ENCODE measurements at regions not wholly inside any gene's neighbourhood (a gene's known extent, or its start where the extent isn't known, plus 50 kb on each side); places are given as distances from the start of the nearest gene placed in this dataset.

DNA sequence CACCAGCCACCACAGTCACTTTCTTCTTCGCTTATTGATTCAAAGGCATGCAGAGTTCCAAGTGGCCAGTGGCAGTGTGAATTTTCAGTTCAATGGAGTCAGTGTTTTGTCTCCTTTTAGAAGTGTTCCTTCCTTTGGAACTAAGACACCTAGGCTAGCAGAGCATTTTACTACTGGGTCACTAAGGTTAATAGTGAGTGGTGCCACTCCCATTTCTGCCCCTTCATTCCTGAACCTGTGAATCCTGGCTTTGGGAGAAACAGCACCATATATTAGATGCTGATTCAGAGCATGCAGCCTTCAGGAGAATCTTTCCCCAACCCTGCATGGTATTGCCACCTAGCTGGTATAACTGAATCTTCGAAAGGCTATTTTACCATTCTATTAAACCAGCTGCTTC is 312.7 kb downstream of the HRH4 start:
- FAIRE-seq (no peak), DNase-seq (ENCODE audit: insufficient read length) (no peak)
- TF ChIP-seq POLR2AphosphoS5 (IDR thresholded peaks at IDR 0.05; ENCODE audit: low read depth, low read length) (no peak), TAF1 (IDR thresholded peaks at IDR 0.05; ENCODE audit: borderline replicate concordance, low read depth, low read length) (no peak)

DNA sequence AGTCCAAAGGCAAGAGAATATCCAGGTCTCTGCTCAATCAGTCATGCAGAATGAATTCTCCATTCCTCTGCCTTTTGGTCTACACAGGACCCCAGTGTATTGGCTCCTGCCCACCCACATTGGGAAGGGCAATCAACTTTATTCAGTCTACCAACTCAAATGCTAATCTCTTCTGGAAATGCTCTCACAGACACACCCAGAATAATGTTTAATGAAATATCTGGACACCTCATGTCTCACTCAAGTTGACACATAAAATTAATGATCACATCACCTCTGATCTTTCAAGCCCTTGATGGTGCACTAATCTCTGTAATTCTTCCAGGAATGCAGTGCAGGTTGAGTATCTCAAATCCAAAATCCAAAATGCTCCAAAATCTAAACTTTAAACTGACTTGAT is 315.6 kb downstream of the HRH4 start:
- FAIRE-seq: no peak

DNA sequence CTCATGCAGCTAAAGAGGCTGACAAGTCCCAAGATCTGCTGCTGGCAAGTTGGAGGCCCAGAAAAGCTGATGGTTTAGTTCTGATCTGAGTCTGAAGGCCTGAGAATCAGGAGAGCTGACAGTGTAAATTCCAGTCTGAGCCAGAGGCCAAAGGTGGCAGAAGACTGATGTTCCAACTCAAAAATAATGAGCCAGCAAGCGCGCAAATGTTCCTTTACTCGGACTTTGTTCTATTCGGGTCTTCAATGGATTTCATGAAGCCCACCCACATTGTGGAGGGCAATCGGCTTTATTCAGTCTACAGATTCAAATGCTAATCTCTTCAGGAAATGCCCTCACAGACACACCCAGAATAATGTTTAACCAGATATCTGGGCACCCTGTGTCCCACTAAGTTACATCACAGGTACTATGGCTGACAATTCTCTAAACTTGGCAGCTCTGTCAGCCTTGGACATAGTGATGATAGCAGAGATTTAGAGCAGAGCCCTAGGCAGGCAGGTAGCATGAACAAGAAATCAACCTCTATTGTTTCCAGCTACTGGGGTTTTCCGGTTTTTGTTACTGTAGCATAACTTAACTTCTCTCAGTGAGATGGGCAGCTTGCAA is 318.5 kb downstream of the HRH4 start:
- no peak for TF ChIP-seq POLR2A (IDR thresholded peaks at IDR 0.05; ENCODE audit: low read depth, low read length)
- TF ChIP-seq TAF1 (IDR thresholded peaks at IDR 0.05; ENCODE audit: borderline replicate concordance, low read depth, low read length): no peak
- TF ChIP-seq POLR2AphosphoS5 (IDR thresholded peaks at IDR 0.05; ENCODE audit: low read depth, low read length): no peak
- FAIRE-seq: no peak
- no peak for DNase-seq (ENCODE audit: insufficient read length)

More for the DNA sequence above, 315.6 kb downstream of the HRH4 start:
- TF ChIP-seq POLR2A (IDR thresholded peaks at IDR 0.05; ENCODE audit: low read depth, low read length): no peak
- TF ChIP-seq TAF1 (IDR thresholded peaks at IDR 0.05; ENCODE audit: borderline replicate concordance, low read depth, low read length): no peak
- DNase-seq (ENCODE audit: insufficient read length): no peak

DNA sequence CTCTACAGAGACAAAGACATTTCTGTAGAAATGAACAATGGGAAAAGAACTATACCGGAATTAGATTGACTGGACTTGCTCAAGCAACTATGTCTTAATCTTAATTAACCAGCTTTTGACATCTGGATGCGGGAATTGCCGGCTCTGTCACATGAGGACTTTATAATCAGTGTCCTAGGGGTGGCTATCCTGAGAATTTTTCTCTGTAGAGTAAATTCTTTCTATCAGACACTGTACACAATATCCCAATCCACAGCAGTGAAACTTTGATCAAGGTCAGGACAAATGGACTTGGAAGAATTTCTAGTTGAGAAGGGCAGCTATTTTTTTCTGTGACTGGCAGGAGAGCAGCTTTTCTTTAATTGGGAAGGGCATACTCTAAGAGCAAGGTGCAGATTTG is 322.1 kb downstream of the HRH4 start:
- DNase-seq (ENCODE audit: insufficient read length) (no peak), FAIRE-seq (no peak)
- no peak for TF ChIP-seq TAF1 (IDR thresholded peaks at IDR 0.05; ENCODE audit: borderline replicate concordance, low read depth, low read length)
- no peak for TF ChIP-seq POLR2AphosphoS5 (IDR thresholded peaks at IDR 0.05; ENCODE audit: low read depth, low read length)
- TF ChIP-seq POLR2A (IDR thresholded peaks at IDR 0.05; ENCODE audit: low read depth, low read length): no peak

DNA sequence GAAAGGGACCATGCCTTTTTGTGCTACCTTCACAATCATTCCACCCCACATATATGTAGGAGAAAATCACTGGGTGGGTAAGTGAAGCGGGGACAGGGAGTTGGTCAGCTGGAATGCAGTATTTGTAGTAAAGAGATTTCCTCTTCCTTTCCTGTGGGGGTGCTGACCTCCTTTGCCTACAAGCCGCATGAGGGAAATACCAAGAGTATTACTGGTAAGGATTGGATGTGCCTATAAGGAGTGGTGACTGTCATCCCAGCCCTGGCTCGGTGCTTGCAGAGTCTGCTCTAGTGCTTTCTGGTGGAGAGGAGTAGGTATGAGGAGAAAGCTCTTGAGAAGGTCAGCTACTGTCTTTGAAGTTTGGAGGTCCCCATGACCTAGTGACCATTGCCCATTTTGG is 324.6 kb downstream of the HRH4 start:
- DNase-seq (ENCODE audit: insufficient read length) (no peak), FAIRE-seq (no peak)
- TF ChIP-seq TAF1 (IDR thresholded peaks at IDR 0.05; ENCODE audit: borderline replicate concordance, low read depth, low read length): no peak
- TF ChIP-seq POLR2A (IDR thresholded peaks at IDR 0.05; ENCODE audit: low read depth, low read length): no peak

DNA sequence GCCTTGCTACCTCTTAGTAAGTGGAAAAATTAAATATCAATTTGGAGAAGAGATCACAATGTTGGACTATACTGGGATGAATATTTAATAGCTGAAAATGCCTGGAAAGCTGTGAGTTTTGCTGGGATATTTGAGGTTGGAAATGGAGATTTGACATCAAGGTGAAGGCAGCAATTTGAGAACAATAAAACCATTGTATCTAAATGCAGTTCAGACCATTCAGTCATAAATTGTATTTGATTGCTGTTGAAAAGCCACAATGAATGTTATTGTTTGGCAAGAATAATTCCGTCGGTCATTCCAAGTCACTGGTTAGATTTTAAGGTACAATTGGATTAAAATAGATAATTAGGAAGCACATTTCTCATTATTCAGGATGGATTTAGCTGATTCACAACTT is 325.6 kb downstream of the HRH4 start:
- TF ChIP-seq POLR2A (IDR thresholded peaks at IDR 0.05; ENCODE audit: low read depth, low read length): no peak
- TF ChIP-seq TAF1 (IDR thresholded peaks at IDR 0.05; ENCODE audit: borderline replicate concordance, low read depth, low read length): no peak
- TF ChIP-seq POLR2AphosphoS5 (IDR thresholded peaks at IDR 0.05; ENCODE audit: low read depth, low read length): no peak
- FAIRE-seq (no peak), DNase-seq (ENCODE audit: insufficient read length) (no peak)

DNA sequence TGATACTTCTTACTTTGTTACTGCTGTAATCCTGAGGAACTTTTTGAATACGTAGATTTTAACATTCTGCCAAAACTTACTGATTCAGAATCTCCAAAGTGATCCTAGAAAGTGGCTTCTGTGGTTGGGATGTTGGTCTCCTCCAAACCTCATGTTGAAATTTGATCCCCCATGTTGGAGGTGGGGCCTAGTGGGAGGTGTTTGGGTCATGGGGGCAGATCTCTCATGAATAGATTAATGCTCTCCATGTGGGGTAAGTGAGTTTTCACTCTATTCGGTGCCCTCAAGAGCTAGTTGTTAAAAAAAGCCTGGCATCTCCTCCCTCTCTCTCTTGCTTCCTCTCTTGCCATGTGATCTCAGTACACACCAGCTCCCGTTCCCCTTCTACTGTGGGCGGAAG is 329.9 kb downstream of the HRH4 start:
- FAIRE-seq: no peak
- TF ChIP-seq POLR2A (IDR thresholded peaks at IDR 0.05; ENCODE audit: low read depth, low read length) (no peak), TAF1 (IDR thresholded peaks at IDR 0.05; ENCODE audit: borderline replicate concordance, low read depth, low read length) (no peak)
- DNase-seq (ENCODE audit: insufficient read length): no peak

DNA sequence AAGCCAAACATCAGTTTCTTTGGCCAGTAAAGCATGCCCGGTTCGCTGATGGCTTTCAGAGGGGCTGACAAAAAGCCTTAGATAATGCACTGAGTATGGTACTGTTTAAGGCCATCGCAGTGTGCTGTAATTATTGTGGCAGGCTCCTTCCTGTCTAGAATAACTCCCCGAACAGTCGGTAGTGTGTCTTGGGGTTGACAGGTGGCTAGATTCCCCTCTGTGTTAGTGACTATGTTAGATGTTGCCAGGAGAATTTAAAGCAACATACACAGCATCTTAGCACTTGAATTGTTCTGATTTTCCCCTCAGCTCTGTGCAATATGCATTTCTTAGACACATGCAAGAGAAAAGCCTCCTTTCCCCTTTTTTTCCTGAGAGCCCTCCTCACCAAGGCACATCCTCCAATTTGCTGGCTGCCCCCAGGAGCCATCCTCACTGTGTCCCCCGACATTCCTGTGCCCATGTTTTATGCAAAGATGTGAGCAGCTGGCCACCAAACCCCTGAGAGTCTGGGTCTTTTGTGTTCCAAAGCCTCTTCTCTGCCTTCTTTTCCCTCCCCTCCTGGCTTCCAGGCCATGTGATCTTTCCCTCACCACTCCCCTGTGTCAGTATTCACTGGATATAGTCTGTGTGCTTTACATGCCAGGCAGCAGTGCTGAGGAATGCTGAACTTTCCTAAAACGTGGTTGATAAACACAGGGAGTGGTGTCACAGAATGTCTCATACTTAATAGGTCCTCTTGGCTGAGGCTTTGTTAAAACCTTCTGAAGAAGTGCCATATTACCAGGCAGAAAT is 331.5 kb downstream of the HRH4 start:
- DNase-seq (ENCODE audit: insufficient read length) (no peak), FAIRE-seq (no peak)
- TF ChIP-seq TAF1 (IDR thresholded peaks at IDR 0.05; ENCODE audit: borderline replicate concordance, low read depth, low read length): no peak
- no peak for TF ChIP-seq POLR2A (IDR thresholded peaks at IDR 0.05; ENCODE audit: low read depth, low read length)
- no peak for TF ChIP-seq POLR2AphosphoS5 (IDR thresholded peaks at IDR 0.05; ENCODE audit: low read depth, low read length)

DNA sequence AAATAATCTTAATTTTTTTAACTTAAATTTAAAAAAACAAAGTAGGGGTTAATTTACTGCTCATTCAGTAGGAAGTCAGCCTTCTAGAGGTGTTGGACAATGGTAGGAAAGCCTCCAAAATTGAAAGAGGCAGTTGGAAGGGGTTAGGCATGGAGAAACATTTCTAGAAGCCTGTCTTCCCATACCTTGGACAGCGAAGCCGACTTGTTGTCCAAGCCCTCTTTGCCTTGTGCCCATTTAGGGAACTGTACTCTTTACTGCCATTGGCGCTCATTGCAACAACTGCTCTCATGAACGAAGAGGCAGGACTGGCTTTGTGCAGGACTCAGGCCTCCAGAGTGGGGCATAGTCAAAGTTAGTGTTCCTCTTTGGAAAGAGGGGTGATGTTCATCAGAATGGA is 333.3 kb downstream of the HRH4 start:
- DNase-seq (ENCODE audit: insufficient read length) (no peak), FAIRE-seq (no peak)
- TF ChIP-seq TAF1 (IDR thresholded peaks at IDR 0.05; ENCODE audit: borderline replicate concordance, low read depth, low read length) (no peak), POLR2A (IDR thresholded peaks at IDR 0.05; ENCODE audit: low read depth, low read length) (no peak), POLR2AphosphoS5 (IDR thresholded peaks at IDR 0.05; ENCODE audit: low read depth, low read length) (no peak)

DNA sequence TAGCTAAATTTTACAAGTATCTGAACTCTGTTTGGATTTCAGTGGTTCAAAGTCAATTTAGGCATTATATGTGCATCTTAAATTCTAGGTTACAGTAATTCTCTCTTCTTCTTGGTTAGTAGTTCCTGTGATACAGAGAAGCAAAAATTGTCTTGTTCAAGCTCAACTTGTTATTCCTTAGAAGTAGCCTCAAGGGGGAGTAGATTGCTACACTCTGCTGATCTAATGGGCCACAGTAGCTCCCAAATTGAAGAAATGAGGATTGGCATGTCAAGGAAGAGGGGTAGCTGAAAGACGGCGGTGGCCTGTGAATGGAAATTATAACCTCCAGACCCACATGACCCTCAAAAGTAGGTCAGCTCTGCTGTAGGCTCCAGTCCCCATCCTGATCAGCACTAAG is 334.7 kb downstream of the HRH4 start:
- DNase-seq (ENCODE audit: insufficient read length) (no peak), FAIRE-seq (no peak)
- TF ChIP-seq POLR2AphosphoS5 (IDR thresholded peaks at IDR 0.05; ENCODE audit: low read depth, low read length): no peak
- TF ChIP-seq POLR2A (IDR thresholded peaks at IDR 0.05; ENCODE audit: low read depth, low read length): no peak
- TF ChIP-seq TAF1 (IDR thresholded peaks at IDR 0.05; ENCODE audit: borderline replicate concordance, low read depth, low read length): no peak

DNA sequence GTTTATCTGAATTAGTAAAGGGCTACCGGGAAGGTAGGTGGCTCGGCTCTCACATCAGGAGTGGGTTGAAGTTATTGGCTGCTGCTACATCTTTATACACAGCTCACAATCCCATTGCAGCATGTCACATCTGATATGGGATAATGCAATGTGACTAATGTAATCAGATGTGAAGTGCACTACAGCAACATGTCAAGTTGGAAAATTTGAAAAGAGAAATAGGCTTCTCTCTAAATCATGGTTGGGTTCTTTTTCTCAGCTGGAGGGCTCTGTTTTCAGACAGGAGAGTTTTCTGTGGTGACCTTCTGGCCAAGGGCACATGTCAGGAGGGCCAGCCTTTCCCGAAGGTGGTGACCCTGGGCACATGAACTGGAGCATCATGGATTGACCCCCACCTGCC is 337.5 kb downstream of the HRH4 start:
- TF ChIP-seq POLR2AphosphoS5 (IDR thresholded peaks at IDR 0.05; ENCODE audit: low read depth, low read length): no peak
- no peak for TF ChIP-seq TAF1 (IDR thresholded peaks at IDR 0.05; ENCODE audit: borderline replicate concordance, low read depth, low read length)
- no peak for TF ChIP-seq POLR2A (IDR thresholded peaks at IDR 0.05; ENCODE audit: low read depth, low read length)
- FAIRE-seq (no peak), DNase-seq (ENCODE audit: insufficient read length) (no peak)

DNA sequence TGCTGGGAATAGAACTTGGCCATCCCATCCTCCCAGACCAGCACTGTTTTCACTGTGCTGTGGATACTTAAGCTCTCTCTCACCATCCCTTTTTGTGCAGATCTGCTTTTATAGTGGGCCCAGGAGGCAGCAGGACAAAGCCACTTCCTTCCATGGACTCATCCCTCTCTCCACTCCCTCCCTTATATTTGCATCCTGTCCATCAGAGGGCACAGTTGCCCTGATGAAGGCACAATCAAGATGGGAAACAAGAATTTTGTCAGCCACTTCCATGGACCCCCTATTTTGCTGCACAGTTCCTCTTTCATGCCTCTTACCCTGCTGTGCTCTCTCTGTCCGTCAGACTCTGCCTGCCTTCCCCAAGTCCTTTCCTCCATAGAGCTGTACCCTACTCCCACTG is 338.7 kb downstream of the HRH4 start:
- DNase-seq (ENCODE audit: insufficient read length) (no peak), FAIRE-seq (no peak)
- TF ChIP-seq POLR2AphosphoS5 (IDR thresholded peaks at IDR 0.05; ENCODE audit: low read depth, low read length) (no peak), TAF1 (IDR thresholded peaks at IDR 0.05; ENCODE audit: borderline replicate concordance, low read depth, low read length) (no peak), POLR2A (IDR thresholded peaks at IDR 0.05; ENCODE audit: low read depth, low read length) (no peak)
